GM08714 (cell line): ENCODE measurements at regions not wholly inside any gene's neighbourhood (a gene's known extent, or its start where the extent isn't known, plus 50 kb on each side); places are given as distances from the start of the nearest gene placed in this dataset.

Experiments used
- H3K4me3 ChIP-seq: fragments of 200-500 bp; sonication (Bioruptor generic); 2 replicates; pipeline ENCODE4 v1.5.1; 2014; ENCODE audit warnings: mild to moderate bottlenecking, low read length, inconsistent platforms
- ZNF274 ChIP-seq: IDR thresholded peaks from 2 replicates; pipeline ENCODE4 v1.6.1; 2012; ENCODE audit warnings: mild to moderate bottlenecking, low read depth, low read length

DNA sequence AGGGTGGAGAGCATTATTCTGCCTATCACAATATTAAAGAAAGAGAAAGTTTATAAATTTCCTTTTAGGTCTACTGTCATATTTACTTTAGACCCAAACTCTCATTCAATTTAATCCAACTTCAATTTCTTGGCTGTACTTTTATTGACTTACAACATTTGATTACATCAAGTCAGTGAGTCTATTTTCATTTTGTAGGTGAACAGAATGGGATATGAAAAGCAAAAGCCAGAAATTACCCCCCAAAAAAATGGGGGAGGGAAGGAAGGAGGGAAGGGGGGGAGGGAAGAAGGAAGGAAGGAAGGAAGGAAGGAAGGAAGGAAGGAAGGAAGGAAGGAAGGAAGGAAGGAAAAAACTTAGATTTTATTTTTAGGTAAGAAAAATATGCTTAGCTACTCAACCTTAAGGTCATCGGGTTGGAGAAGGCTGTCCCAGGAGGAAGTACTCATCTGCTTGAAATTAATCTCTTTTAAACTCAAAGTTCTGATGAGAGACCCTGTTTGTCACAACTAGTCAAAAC is 320.1 kb upstream of the ATP11B start:
- no peak overlapping the region for H3K4me3 ChIP-seq
- TF ChIP-seq ZNF274 = no peak

DNA sequence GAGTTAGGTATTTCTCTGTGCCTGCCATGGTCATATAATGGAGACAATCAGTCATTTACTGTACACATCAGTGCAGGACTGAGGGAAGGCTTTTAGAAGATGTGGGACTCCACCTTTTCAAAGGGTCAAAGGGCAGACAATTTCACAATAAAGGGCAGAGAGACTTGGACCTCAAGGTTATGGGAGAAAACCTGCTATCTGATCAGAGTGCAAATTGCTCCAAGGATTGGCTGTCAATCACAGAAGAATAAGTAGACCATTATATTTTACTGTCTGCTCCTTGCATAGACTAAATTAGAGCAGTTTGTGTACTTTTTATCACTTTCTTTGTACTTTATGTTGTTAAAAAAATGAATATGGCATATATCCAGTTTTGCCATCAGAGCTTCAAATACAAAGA is 314.9 kb upstream of the ATP11B start:
- H3K4me3 ChIP-seq = no peak overlapping the region
- no peak for TF ChIP-seq ZNF274

DNA sequence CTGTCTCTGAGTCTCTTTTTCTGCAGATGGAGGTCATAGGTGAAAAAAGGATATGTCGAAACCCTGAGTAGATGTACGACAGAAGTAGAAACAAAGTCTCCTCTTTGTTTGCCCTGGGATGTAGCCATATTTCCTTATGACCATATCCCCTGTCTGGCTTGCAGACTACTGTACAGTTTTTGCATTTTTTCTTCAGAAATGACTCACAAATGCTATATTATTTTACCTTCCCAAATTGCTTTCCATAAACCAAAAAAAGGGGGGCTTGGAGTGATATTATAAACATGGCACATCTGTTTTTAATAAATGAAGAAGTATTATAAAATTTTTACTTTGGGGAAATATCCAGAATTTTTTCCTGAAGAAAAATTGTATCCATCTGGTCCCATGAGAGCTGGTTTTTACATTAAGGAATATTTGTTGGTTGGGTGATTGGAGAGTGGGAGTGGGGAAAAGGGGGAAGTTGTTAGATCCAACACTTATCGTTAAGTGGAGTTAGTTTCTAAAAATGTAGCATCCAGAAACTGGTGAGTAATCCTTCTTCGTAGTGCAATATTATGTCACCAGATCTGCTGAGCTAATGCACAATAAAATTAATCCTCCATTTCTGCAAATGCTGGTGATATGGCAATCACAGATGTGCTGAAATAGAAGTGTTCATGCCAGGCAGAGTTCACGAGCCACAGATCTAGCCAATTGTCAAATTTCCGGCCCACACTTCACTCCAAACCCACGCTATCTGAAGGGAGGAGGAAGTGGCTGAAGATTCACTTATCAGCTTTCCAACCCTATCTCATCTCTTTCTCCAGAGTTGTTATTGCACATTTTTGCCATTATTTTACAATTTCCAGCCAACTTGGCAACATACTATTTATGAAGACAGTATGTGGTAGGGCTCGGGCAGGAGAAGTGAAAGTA is 313.6 kb upstream of the ATP11B start:
- H3K4me3 ChIP-seq = no peak overlapping the region
- no peak for TF ChIP-seq ZNF274

- no peak overlapping the region for H3K4me3 ChIP-seq
- TF ChIP-seq ZNF274 = no peak
Measured at GRCh38 chr3:182482705-182483104, 310.6 kb upstream of the ATP11B start.

- no peak for TF ChIP-seq ZNF274
- no peak overlapping the region for H3K4me3 ChIP-seq
Measured at GRCh38 chr3:182484682-182485081, 308.6 kb upstream of the ATP11B start.

DNA sequence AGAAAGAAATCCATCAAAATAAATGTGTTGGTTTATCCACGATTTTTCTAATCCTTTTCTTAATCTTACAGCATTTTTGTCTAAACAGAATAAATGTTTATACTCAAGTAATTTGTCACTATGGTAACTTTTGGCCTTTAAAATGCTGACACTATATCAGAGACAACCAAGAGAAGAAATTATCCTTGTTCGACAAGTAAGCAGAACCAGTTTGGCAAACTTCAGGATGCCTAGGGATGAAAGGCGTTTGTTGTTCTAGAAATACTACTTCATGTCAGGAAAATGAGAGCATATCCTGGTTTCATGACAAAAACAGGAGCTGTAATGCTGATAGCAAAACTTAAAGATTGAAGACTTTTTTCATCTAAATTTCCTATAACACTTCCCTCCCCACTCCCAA is 308.0 kb upstream of the ATP11B start:
- TF ChIP-seq ZNF274 = no peak
- H3K4me3 ChIP-seq = no peak overlapping the region

GRCh38 chr3:182486463-182486862 is 306.8 kb upstream of the ATP11B start:
- TF ChIP-seq ZNF274 = no peak
- H3K4me3 ChIP-seq = no peak overlapping the region

DNA sequence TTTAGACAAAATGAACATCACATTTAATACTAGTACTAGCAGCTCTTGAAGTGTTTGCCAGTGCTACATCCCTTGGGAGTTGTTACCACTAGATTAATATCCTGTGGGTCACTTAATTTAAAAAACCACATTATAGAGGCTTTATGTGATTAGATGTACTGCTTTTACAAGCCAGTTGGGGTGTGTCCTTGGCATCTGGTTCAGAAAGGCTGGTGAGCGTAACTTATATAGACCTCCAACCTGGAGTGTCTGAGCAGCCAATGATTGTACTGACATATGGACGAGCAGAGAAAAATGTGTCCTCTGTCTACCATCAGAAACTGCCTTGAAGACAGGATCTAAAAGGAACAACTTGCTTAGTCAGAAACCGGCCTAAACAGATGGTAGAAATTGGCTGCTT is 306.2 kb upstream of the ATP11B start:
- no peak for TF ChIP-seq ZNF274
- H3K4me3 ChIP-seq = no peak overlapping the region

DNA sequence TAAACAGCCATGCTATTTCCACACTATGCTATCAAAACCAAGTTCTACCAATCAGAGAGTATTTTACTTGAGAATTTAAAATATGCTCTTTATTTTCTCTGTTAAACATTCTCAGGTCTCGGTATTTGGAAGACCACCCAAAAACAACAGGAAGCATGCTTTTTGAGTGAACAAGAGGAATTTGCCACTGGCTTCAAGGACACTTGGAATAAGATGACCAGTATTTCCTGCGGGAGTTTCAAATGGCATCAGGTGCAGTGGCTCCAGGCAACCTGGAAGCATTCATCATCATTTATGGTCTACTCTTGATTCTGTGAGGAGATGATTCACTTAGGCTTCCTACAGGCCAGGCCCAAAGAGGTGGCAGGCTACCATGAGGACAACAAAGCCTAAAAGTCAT is 305.7 kb upstream of the ATP11B start:
- H3K4me3 ChIP-seq = no peak overlapping the region
- TF ChIP-seq ZNF274 = no peak

DNA sequence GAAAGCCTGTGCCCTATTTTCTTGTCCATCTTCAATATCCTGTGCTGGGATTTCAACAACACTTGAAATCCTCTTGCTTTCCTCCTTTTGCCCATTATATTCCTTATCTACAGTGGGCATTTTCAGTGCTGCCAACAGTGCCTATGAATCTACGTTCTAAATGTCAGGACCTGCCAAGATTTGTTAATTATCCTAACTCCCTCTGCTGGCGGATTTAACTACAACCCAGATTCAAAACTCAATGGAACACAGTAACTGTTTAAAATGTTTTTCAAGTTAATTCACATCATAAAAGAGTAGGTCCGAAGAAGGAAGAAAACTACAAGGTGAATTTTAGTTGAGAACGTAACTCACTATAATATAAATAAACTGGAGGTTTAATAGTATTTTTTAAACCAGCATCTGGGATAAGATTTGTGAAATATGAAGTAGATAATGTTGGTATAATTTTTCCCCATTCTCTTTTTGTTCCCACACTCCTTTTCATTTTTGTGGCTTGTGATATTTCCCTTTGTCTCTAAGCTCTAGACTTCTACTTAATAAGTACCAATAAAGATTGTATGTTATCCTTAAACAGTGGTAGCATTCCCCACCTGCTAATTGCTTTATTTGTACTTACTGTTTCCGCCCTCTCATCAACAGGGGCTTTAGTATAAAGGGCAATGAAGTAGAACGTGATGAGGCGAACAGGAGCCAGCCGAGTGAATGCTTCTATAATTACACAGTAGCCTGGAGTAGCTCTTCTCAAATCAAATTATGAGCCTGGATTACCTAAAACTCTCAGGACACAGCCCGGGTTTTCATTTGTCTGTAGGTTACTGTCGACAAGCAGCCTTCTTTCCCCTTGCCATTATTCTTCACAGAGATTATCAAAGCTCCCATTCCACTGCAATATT is 302.5 kb upstream of the ATP11B start:
- no peak overlapping the region for H3K4me3 ChIP-seq
- TF ChIP-seq ZNF274 = no peak

- H3K4me3 ChIP-seq = no peak overlapping the region
- no peak for TF ChIP-seq ZNF274
Measured at GRCh38 chr3:182491577-182491976, 301.7 kb upstream of the ATP11B start.

DNA sequence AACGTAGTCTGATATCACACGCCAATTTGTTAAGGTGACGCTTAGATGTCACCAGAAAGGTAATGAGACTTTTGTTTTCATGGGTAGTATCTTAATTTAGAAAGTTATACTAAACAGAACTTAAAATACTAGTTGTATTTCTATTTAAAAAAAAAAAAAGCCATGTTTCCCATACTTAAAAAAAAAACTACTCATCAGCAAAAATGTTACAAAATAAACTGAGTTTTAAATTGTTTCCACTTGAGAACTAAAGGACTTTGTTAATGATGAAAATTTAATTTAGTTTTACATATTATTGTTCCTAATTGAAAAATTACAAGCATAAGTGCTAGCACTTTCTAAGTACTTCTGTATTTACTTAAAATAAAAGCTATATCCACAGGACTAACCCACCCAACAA is 300.8 kb upstream of the ATP11B start:
- no peak overlapping the region for H3K4me3 ChIP-seq
- no peak for TF ChIP-seq ZNF274

- TF ChIP-seq ZNF274 = no peak
- H3K4me3 ChIP-seq = no peak overlapping the region
Measured at GRCh38 chr3:182500289-182500688, 293.0 kb upstream of the ATP11B start.

DNA sequence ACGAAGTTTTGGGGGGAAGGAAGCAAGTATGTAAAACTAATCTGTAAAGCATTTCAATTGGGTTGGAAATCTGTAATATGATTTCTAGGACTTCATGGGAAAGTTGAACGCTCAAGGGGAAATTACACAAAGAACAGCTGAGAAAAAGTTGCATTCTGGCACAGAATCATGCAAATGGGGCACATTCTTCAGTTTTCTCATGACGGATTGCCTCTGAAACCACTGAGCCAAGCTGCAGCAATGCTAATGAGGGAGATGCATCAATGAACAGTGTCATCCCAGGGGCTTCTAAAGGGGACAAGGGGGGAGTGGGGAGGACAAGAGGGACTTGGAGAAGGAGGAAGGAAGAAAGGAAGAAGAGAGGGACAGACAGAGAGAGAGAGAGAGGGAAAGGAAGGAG is 291.4 kb upstream of the ATP11B start:
- TF ChIP-seq ZNF274 = no peak
- H3K4me3 ChIP-seq = no peak overlapping the region

DNA sequence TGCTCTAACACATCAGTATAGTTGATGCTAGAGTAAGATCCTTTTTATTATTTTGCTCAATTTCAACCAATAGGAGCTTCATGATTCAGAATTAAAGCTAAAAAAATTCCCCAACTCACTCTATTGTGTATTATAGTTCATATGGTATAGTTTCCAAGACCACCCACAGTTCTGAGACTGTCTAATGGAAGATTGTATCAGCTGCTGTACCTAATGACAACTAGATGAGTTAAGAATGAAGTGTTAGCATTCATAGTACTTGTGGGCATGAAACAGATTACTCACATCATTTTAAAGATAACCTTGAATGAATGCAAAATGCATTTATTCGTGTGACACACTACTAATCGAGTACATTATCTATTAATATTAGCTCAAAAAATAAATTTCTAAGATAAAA is 289.9 kb upstream of the ATP11B start:
- TF ChIP-seq ZNF274 = no peak
- no peak overlapping the region for H3K4me3 ChIP-seq
